DMS153 treated with DMSO at 0.1 percent for 48 hours (cell line): ENCODE measurements at regions not wholly inside any gene's neighbourhood (a gene's known extent, or its start where the extent isn't known, plus 50 kb on each side); places are given as distances from the start of the nearest gene placed in this dataset.
"Not testable (repeated sequence)": the region's sequence is repeated elsewhere in the genome, so short reads cannot be mapped to it uniquely, and the experiment has no call there.

Experiments used
- DNase-seq: peaks from one replicate; lab custom pipeline; 2025; ENCODE audit not compliant: unreplicated experiment; lab: John Stamatoyannopoulos, UW

DNA sequence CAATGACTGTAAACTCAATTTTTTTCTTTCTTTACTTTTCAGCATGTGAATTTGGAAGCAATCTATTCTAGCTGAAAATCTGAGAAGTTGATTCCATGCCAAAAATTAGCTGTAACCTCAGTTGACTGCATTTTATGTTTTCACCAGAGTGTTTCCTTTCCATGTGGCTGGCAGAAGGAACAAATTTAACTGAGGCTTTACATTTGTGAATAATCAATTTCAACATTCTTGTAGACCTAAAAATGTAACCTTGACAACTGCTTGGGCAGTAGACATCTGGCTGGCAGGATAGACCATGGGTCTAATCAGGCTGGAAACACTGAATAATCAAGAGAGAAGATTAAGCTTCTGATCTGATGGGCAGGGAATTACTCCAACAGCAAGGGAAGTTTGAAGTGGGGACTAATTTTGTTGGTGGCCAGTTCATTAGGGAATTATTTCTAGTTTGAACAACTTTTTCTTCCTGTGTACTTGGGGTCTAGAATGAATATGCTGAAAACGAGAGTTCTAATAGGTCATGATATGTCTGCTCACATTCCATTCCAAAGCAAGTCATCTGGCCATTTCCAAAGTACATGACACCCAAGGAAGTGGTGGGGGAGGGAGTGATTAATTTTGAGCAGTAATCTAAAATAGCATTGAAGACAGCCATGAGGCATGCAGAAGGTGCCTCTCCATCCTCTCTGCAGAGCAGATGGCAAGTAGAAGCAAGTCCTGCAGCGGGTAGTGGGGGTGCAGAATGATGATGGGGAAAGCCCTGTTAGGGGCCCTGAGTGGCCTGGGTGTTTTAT, 68.2 kb downstream of the ATP23 start:
- no peak for DNase-seq

GRCh38 chr12:58011676-58012075, 70.3 kb downstream of the ATP23 start:
- DNase-seq, result no peak

- DNase-seq, result not testable (repeated sequence)
Observed at GRCh38 chr12:58022379-58023020, 81.1 kb downstream of the ATP23 start.

DNA sequence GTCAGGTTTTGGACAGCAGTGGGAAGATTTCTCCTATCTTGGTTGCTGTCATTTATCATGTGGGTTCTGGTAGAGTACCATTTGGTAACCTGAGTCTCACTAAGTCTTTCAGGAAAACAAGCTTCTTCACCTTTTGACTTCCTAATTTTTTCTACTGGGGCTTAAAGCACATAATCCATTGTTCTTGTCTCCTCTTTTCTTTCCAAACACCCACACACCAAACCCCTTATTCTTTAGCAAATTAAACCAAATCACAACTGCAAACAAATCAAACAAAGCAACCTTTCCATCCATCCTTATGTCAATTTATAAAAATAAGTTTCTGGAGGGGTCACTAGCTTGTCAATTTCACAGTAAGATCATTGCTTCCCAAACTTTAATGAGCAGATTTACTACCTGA, 84.1 kb downstream of the ATP23 start:
- no peak for DNase-seq

DNA sequence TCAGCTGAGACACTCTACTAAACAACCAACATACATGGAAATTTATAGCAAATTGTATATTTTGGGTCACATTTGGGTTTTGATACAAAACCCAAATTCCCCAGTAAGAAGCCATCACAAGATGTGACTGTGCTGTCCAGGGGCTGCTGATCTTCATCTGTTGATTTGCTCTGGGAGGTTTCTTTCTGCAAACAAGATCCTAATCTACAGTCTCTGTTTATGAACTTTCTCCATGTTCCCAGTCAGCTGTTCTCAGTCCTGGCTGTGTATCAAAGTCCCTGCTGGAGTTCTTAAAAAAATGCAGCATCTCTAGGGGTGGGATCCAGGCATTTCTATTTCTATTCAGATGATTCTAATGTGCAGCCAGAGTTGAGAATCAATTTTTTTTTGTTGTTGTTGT, 85.1 kb downstream of the ATP23 start:
- no peak for DNase-seq

DNA sequence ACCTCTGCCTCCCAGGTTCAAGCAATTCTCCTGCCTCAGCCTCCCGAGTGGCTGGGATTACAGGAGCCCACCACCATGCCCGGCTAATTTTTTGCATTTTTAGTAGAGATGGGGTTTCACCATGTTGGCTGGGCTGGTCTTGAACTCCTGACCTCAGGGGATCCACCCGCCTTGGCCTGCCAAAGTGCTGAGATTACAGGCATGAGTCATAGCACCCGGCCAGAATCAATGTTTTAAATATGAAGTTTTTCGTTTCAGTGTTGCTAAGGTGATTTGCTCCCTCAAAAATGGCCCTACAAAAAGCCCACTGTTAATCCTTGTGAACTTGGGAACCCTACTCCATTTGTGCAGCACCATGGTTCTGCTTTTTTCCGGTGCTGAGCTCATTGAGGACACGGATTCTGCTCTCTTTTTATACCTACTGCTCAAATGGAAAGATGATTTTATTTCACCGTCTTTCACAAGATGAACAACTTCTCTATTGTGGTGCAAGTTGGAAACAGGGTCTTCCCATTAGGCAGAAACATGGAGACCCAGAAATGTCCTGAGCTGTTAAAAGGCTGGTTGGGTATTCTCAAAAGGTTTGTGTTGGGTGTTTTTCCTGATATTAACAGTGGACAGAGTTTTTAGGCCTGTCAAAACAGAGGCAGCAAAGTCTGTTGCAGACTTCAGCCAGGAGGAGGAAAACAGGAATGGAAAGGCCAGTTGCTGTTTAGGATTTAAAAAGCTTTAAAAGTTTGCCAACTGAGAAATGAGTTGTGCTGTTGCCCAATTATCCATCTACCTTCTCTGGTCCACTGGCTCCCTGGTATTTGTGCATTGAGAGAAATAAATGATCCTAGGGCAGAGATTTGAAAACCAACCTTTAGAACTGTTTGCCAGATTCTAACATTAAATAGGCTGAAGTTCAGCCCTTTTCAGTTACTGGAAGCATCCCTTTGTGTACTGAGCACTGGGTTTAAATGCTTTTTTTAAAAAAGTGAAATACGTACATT, 85.8 kb downstream of the ATP23 start:
- no peak for DNase-seq

GRCh38 chr12:58028294-58028693, 86.9 kb downstream of the ATP23 start:
- DNase-seq, result no peak

GRCh38 chr12:58029260-58029659, 87.9 kb downstream of the ATP23 start:
- no peak for DNase-seq

- no peak for DNase-seq
Observed at GRCh38 chr12:58030566-58031279, 89.4 kb downstream of the ATP23 start.

DNA sequence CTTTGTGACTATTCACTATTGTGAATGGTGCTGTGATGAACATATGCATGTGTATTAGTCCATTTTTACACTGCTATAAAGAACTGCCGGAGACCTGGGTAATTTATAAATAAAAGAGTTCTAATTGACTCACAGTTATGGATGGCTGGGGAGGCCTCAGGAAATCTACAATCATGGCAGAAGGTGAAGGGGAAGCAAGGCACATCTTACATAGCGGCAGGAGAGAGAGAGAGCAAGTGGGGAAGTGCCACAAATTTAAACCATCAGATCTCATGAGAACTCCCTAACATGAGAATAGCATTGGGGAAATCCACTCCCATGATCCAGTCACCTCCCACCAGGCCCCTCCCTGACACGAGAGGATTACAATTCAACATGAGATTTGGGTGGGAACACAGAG, 90.8 kb downstream of the ATP23 start:
- DNase-seq, result no peak

GRCh38 chr12:58033831-58034230, 92.5 kb downstream of the ATP23 start:
- DNase-seq, result no peak

GRCh38 chr12:58034311-58034710, 92.9 kb downstream of the ATP23 start:
- no peak for DNase-seq

DNA sequence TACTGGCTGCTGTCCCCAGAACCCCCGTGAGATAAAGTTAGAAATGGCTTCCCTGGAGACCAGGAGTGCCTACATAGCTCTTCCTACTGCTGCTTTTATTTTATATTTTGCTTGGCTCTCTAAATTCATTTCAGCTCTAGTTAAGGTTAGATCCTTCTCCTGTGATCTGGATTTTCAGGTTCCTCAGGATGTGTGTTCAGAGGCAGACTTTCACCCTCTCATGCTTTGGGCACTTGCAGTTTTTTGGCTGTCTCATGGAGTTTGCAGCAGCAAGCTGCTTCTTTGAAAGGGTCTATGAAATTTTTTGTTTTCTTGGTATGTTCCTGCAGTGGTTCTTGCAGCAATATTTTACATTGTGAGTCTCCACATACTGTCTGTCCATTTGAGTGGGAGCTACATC, 93.3 kb downstream of the ATP23 start:
- no peak for DNase-seq

DNA sequence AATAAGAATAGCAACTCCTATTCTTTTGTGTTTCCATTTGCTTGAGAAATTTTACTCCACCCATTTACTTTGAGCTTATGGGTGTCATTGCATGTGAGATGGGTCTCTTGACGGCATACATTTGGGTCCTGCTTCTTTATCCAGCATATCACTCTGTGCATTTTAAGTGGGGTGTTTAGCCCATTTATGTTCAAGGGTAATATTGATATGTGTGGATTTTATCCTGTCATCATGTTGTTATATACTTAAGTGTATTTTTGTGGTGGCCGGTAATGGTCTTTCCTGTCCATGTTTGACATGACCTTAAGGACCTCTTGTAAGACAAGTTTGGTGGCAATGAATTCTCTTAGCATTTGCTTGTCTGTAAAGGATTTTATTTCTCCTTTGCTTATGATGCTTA, 100.1 kb downstream of the ATP23 start:
- DNase-seq, result no peak

GRCh38 chr12:58044966-58045365, 103.6 kb downstream of the ATP23 start:
- no peak for DNase-seq

GRCh38 chr12:58046271-58046670, 104.9 kb downstream of the ATP23 start:
- no peak for DNase-seq

- DNase-seq, result no peak
Observed at GRCh38 chr12:58051378-58051777, 110.0 kb downstream of the ATP23 start.

- DNase-seq, result no peak
Observed at GRCh38 chr12:58064666-58065065, 123.3 kb downstream of the ATP23 start.

- no peak for DNase-seq
Observed at GRCh38 chr12:58066296-58066695, 124.9 kb downstream of the ATP23 start.

- DNase-seq, result no peak
Observed at GRCh38 chr12:58067610-58068387, 126.4 kb downstream of the ATP23 start.
